ENCODE measurements at regions not wholly inside any gene's neighbourhood (a gene's known extent, or its start where the extent isn't known, plus 50 kb on each side); places are given as distances from the start of the nearest gene placed in this dataset.

DNA sequence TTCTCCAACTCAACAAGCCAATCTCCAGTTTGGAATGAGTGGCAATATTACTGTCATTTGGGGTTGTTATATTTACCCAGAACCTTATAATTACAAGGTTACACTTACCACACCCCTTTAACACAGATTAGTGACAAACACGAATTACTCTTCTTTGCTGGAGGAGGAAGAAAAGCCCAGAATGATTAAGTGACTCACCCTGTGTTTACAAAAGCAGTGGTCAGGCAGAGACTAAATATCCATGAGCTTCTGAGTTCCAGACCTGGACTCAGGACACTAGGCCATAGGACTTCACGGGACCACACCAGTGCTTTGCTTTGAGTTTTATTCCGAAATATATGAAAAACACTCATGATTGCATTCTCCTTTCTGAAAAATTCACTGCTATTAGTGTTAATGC is 370.8 kb downstream of the TLE1 start:
- H2AFZ ChIP-seq: no peak overlapping the region
- H3K4me3 ChIP-seq: no peak overlapping the region
- peak overlapping the region; percentile 5 for H3K27ac ChIP-seq
- H3K79me2 ChIP-seq: no peaks in the 10 kb centered on the region
- no peaks in the 10 kb centered on the region for H3K4me1 ChIP-seq (ENCODE audit: insufficient read depth)
- no peaks in the 10 kb centered on the region for H4K20me1 ChIP-seq (ENCODE audit: insufficient read depth, poor library complexity, severe bottlenecking)
- DNase-seq (ENCODE audit: low spot score): no peak
- WGBS (ENCODE audit: low lambda C conversion rate, missing lambda C conversion rate): 81% methylated on average over 3 of the region's 3 CpGs
- H3K27me3 ChIP-seq: no peaks in the 10 kb centered on the region
- no peaks in the 10 kb centered on the region for H3K9me2 ChIP-seq (replicated peaks; ENCODE audit: insufficient read depth)
- H3K9me3 ChIP-seq (ENCODE audit: low read depth): no peaks in the 10 kb centered on the region
- no peak for TF ChIP-seq EZH2 (IDR thresholded peaks at IDR 0.05; ENCODE audit: borderline replicate concordance)
- TF ChIP-seq CTCF (IDR thresholded peaks at IDR 0.05; ENCODE audit: poor library complexity): no peak
- TF ChIP-seq EZH2phosphoT487 (IDR thresholded peaks at IDR 0.05; ENCODE audit: low read depth, severe bottlenecking, unreplicated experiment): no peak
- no peak overlapping the region for H3K4me2 ChIP-seq
- H3K36me3 ChIP-seq (replicated peaks; ENCODE audit: insufficient read depth, low read depth): no peaks in the 10 kb centered on the region

DNA sequence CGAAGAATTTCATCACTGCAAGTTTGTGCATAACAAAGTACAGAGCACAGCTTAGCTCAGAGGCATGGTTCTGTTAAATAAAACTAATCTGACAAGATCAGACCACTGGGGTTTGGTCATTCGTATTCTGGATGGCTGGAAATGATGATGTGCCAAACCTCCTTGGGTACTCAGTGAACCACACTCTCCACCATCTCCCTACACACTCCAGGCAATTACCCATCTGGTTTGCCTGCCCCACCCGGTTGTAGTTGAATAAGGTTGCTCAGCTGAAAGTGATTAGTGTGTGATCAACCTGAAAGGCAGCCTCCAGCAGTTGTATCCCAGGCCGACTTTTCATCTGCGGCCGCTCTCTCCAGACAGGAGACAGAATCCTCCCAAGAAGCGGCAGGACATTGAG is 371.4 kb downstream of the TLE1 start:
- H3K4me2 ChIP-seq: no peak overlapping the region
- no peaks in the 10 kb centered on the region for H3K79me2 ChIP-seq
- no peaks in the 10 kb centered on the region for H3K36me3 ChIP-seq (replicated peaks; ENCODE audit: insufficient read depth, low read depth)
- whole genome bisulfite sequencing (ENCODE audit: low lambda C conversion rate, missing lambda C conversion rate): 77% methylated on average over 7 of the region's 7 CpGs
- H4K20me1 ChIP-seq (ENCODE audit: insufficient read depth, poor library complexity, severe bottlenecking): no peaks in the 10 kb centered on the region
- no peaks in the 10 kb centered on the region for H3K4me1 ChIP-seq (ENCODE audit: insufficient read depth)
- no peak overlapping the region for H2AFZ ChIP-seq
- no peaks in the 10 kb centered on the region for H3K27me3 ChIP-seq
- H3K9me2 ChIP-seq (replicated peaks; ENCODE audit: insufficient read depth): no peaks in the 10 kb centered on the region
- H3K27ac ChIP-seq: no peak overlapping the region
- H3K4me3 ChIP-seq: no peak overlapping the region
- DNase-seq (ENCODE audit: low spot score): no peak
- TF ChIP-seq EZH2phosphoT487 (IDR thresholded peaks at IDR 0.05; ENCODE audit: low read depth, severe bottlenecking, unreplicated experiment) (no peak), EZH2 (IDR thresholded peaks at IDR 0.05; ENCODE audit: borderline replicate concordance) (no peak), CTCF (IDR thresholded peaks at IDR 0.05; ENCODE audit: poor library complexity) (no peak)
- no peaks in the 10 kb centered on the region for H3K9me3 ChIP-seq (ENCODE audit: low read depth)

GRCh38 chr9:81317223-81317622 is 372.1 kb downstream of the TLE1 start:
- H3K4me1 ChIP-seq (ENCODE audit: insufficient read depth): no peaks in the 10 kb centered on the region
- H2AFZ ChIP-seq: no peak overlapping the region
- no peaks in the 10 kb centered on the region for H4K20me1 ChIP-seq (ENCODE audit: insufficient read depth, poor library complexity, severe bottlenecking)
- no peak overlapping the region for H3K4me2 ChIP-seq
- no peaks in the 10 kb centered on the region for H3K9me2 ChIP-seq (replicated peaks; ENCODE audit: insufficient read depth)
- TF ChIP-seq EZH2phosphoT487 (IDR thresholded peaks at IDR 0.05; ENCODE audit: low read depth, severe bottlenecking, unreplicated experiment) (no peak), CTCF (IDR thresholded peaks at IDR 0.05; ENCODE audit: poor library complexity) (no peak), EZH2 (IDR thresholded peaks at IDR 0.05; ENCODE audit: borderline replicate concordance) (no peak)
- H3K79me2 ChIP-seq: no peaks in the 10 kb centered on the region
- no peak for DNase-seq (ENCODE audit: low spot score)
- 95% methylated on average over 1 of the region's 1 CpG for WGBS (ENCODE audit: low lambda C conversion rate, missing lambda C conversion rate)
- no peaks in the 10 kb centered on the region for H3K36me3 ChIP-seq (replicated peaks; ENCODE audit: insufficient read depth, low read depth)
- H3K4me3 ChIP-seq: no peak overlapping the region
- no peaks in the 10 kb centered on the region for H3K9me3 ChIP-seq (ENCODE audit: low read depth)
- no peaks in the 10 kb centered on the region for H3K27me3 ChIP-seq
- H3K27ac ChIP-seq: no peak overlapping the region

- no peak overlapping the region for H3K4me2 ChIP-seq
- H3K9me3 ChIP-seq (ENCODE audit: low read depth): no peaks in the 10 kb centered on the region
- no peak overlapping the region for H3K4me3 ChIP-seq
- WGBS (ENCODE audit: low lambda C conversion rate, missing lambda C conversion rate): 81% methylated on average over 3 of the region's 3 CpGs
- no peaks in the 10 kb centered on the region for H3K27me3 ChIP-seq
- H3K27ac ChIP-seq: no peak overlapping the region
- no peaks in the 10 kb centered on the region for H3K9me2 ChIP-seq (replicated peaks; ENCODE audit: insufficient read depth)
- no peaks in the 10 kb centered on the region for H3K36me3 ChIP-seq (replicated peaks; ENCODE audit: insufficient read depth, low read depth)
- no peaks in the 10 kb centered on the region for H3K79me2 ChIP-seq
- TF ChIP-seq CTCF (IDR thresholded peaks at IDR 0.05; ENCODE audit: poor library complexity) (no peak), EZH2 (IDR thresholded peaks at IDR 0.05; ENCODE audit: borderline replicate concordance) (no peak), EZH2phosphoT487 (IDR thresholded peaks at IDR 0.05; ENCODE audit: low read depth, severe bottlenecking, unreplicated experiment) (no peak)
- H3K4me1 ChIP-seq (ENCODE audit: insufficient read depth): no peaks in the 10 kb centered on the region
- DNase-seq (ENCODE audit: low spot score): no peak
- H4K20me1 ChIP-seq (ENCODE audit: insufficient read depth, poor library complexity, severe bottlenecking): no peaks in the 10 kb centered on the region
- no peak overlapping the region for H2AFZ ChIP-seq
These were observed 374.9 kb downstream of the TLE1 start for GRCh38 chr9:81314490-81314889.

Measured in hepatocyte (in vitro differentiated cells).